Mesendoderm (in vitro differentiated cells): ENCODE measurements at regions not wholly inside any gene's neighbourhood (a gene's known extent, or its start where the extent isn't known, plus 50 kb on each side); places are given as distances from the start of the nearest gene placed in this dataset.

Experiments
- DNase-seq: peaks from one replicate; pipeline ENCODE4 v3.0.0; 2013
- H2AK5ac ChIP-seq: 2 replicates; pipeline ENCODE4 v1.6.1; 2013; ENCODE audit warnings: low read length, inconsistent platforms
- H2BK120ac ChIP-seq: 2 replicates; pipeline ENCODE4 v1.6.1; 2013; ENCODE audit warnings: low read depth, mild to moderate bottlenecking, low read length, moderate library complexity, mixed read lengths
- H2BK15ac ChIP-seq: replicated peaks from 2 replicates; pipeline ENCODE4 v1.6.1; 2013; ENCODE audit warnings: low read depth, mild to moderate bottlenecking, moderate library complexity
- H2BK5ac ChIP-seq: 2 replicates; pipeline ENCODE4 v1.6.1; 2013; ENCODE audit warnings: low read length, inconsistent platforms
- H3K18ac ChIP-seq: 2 replicates; pipeline ENCODE4 v1.6.1; 2013; ENCODE audit warnings: mild to moderate bottlenecking, low read length, mixed read lengths
- H3K23ac ChIP-seq: one replicate; pipeline ENCODE4 v1.6.1; 2013; ENCODE audit warnings: low read length
- H3K27ac ChIP-seq: 2 replicates; pipeline ENCODE4 v1.5.1; 2013; ENCODE audit warnings: low read depth, mild to moderate bottlenecking, inconsistent platforms, low read length, moderate library complexity
- H3K27me3 ChIP-seq: 2 replicates; pipeline ENCODE4 v1.6.1; 2013; ENCODE audit warnings: low read length, control low read depth, mild to moderate bottlenecking, inconsistent platforms; ENCODE audit not compliant: insufficient read depth, poor library complexity
- H3K36me3 ChIP-seq: 2 replicates; pipeline ENCODE4 v1.6.1; 2013; ENCODE audit warnings: low read length, inconsistent platforms; ENCODE audit not compliant: control insufficient read depth, insufficient read depth
- H3K4ac ChIP-seq: one replicate; pipeline ENCODE4 v1.6.1; 2013; ENCODE audit warnings: low read depth, mild to moderate bottlenecking, low read length, moderate library complexity
- H3K4me1 ChIP-seq: 2 replicates; pipeline ENCODE4 v1.6.1; 2013; ENCODE audit warnings: low read depth, low read length, inconsistent platforms; ENCODE audit not compliant: control insufficient read depth
- H3K4me2 ChIP-seq: 2 replicates; pipeline ENCODE4 v1.6.1; 2013; ENCODE audit warnings: low read length
- H3K4me3 ChIP-seq: 2 replicates; pipeline ENCODE4 v1.5.1; 2013; ENCODE audit warnings: mild to moderate bottlenecking, low read length
- H3K56ac ChIP-seq: one replicate; pipeline ENCODE4 v1.6.1; 2013; ENCODE audit warnings: low read length
- H3K79me1 ChIP-seq: 2 replicates; pipeline ENCODE4 v1.6.1; 2013; ENCODE audit warnings: low read length, inconsistent platforms
- H3K79me2 ChIP-seq: 2 replicates; pipeline ENCODE4 v1.6.1; 2013; ENCODE audit warnings: mild to moderate bottlenecking, low read length; ENCODE audit not compliant: control insufficient read depth, insufficient read depth
- H3K9ac ChIP-seq: 2 replicates; pipeline ENCODE4 v1.6.1; 2013; ENCODE audit warnings: low read length, inconsistent platforms
- H4K5ac ChIP-seq: one replicate; pipeline ENCODE4 v1.6.1; 2013; ENCODE audit warnings: low read length
- H4K8ac ChIP-seq: one replicate; pipeline ENCODE4 v1.6.1; 2013; ENCODE audit warnings: low read depth, mild to moderate bottlenecking, control low read depth, low read length, moderate library complexity
- WGBS: extraction: QIAGEN DNeasy Blood & Tissue Kit; methylation state at CpG from one replicate; pipeline ENCODE4 v1.1.7; 2013; ENCODE audit warnings: low lambda C conversion rate, missing lambda C conversion rate; ENCODE audit not compliant: insufficient coverage; ENCODE audit errors: extremely low coverage; 5-methylcytosine and 5-hydroxymethylcytosine counted together

- H3K4me2 ChIP-seq = no peak overlapping the region
- no peak overlapping the region for H2BK15ac ChIP-seq
- H3K27me3 ChIP-seq = no peaks in the 10 kb centered on the region
- H2BK120ac ChIP-seq = no peak overlapping the region
- H3K56ac ChIP-seq = no peak overlapping the region
- no peak overlapping the region for H3K27ac ChIP-seq
- peak; percentile 5 for DNase-seq
- no peak overlapping the region for H3K4ac ChIP-seq
- WGBS = no CpG with 5 or more reads among the region's 1 CpG
- no peak overlapping the region for H3K9ac ChIP-seq
- no peak overlapping the region for H3K18ac ChIP-seq
- H3K4me3 ChIP-seq = no peak overlapping the region
- no peak overlapping the region for H3K23ac ChIP-seq
- no peak overlapping the region for H4K8ac ChIP-seq
- H2BK5ac ChIP-seq = no peak overlapping the region
- no peaks in the 10 kb centered on the region for H3K36me3 ChIP-seq
- H3K79me1 ChIP-seq = no peaks in the 10 kb centered on the region
- peaks cover 3% of the 10 kb centered on the region for H3K4me1 ChIP-seq
- H3K79me2 ChIP-seq = no peaks in the 10 kb centered on the region
- no peak overlapping the region for H2AK5ac ChIP-seq
- H4K5ac ChIP-seq = no peak overlapping the region
Measured at GRCh38 chr2:37456479-37456878, 112.0 kb downstream of the QPCT start.

DNA sequence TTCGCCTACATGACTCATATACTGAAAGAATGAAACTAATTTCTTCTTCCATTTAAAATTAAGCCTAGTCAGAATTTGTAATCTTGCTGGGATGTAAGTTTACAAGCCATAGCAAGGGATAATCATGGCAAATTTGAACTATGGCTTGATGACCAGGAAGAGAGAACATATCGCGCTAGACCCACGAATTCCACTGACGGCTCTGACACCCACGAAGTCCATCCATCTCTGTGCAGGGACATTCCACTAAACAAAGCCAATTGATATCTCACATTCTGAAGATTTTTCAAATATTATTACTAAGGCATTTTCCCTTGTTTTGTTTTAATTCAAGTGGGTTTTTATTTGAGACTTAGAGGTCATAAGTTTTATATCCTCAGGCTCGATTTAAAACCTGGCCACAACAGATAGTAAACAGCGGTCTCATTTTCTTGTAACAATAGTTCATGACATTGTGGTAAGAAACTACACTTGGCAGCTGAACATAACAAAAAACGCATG is 113.0 kb downstream of the QPCT start:
- no peak for DNase-seq
- Histone ChIP-seq H4K5ac (no peak overlapping the region), H2BK120ac (no peak overlapping the region), H3K23ac (no peak overlapping the region), H3K36me3 (no peaks in the 10 kb centered on the region), H3K4me1 (peaks cover 3% of the 10 kb centered on the region), H2AK5ac (no peak overlapping the region), H3K4me3 (no peak overlapping the region), H3K79me1 (no peaks in the 10 kb centered on the region), H3K27me3 (no peaks in the 10 kb centered on the region), H3K4me2 (no peak overlapping the region), H3K4ac (no peak overlapping the region), H3K18ac (no peak overlapping the region), H2BK15ac (no peak overlapping the region), H3K79me2 (no peaks in the 10 kb centered on the region), H4K8ac (no peak overlapping the region), H3K27ac (no peak overlapping the region), H3K56ac (no peak overlapping the region), H2BK5ac (no peak overlapping the region), H3K9ac (no peak overlapping the region)
- no CpG with 5 or more reads among the region's 9 CpGs for WGBS

- no peak for DNase-seq
- no peak overlapping the region for H2BK120ac ChIP-seq
- no peak overlapping the region for H3K9ac ChIP-seq
- H3K27me3 ChIP-seq = no peaks in the 10 kb centered on the region
- no peak overlapping the region for H3K4ac ChIP-seq
- no peak overlapping the region for H2BK5ac ChIP-seq
- H4K8ac ChIP-seq = no peak overlapping the region
- peaks cover 3% of the 10 kb centered on the region for H3K4me1 ChIP-seq
- no peak overlapping the region for H3K23ac ChIP-seq
- H3K4me2 ChIP-seq = no peak overlapping the region
- H3K27ac ChIP-seq = no peak overlapping the region
- H2BK15ac ChIP-seq = no peak overlapping the region
- no peaks in the 10 kb centered on the region for H3K79me1 ChIP-seq
- no peak overlapping the region for H3K18ac ChIP-seq
- H3K79me2 ChIP-seq = no peaks in the 10 kb centered on the region
- H3K56ac ChIP-seq = no peak overlapping the region
- H2AK5ac ChIP-seq = no peak overlapping the region
- H3K4me3 ChIP-seq = no peak overlapping the region
- H3K36me3 ChIP-seq = no peaks in the 10 kb centered on the region
- no CpG with 5 or more reads among the region's 2 CpGs for WGBS
- H4K5ac ChIP-seq = no peak overlapping the region
Measured at GRCh38 chr2:37458133-37458532, 113.7 kb downstream of the QPCT start.

- no peaks in the 10 kb centered on the region for H3K79me1 ChIP-seq
- H3K36me3 ChIP-seq = no peaks in the 10 kb centered on the region
- H3K23ac ChIP-seq = no peak overlapping the region
- no CpG with 5 or more reads among the region's 3 CpGs for WGBS
- no peak overlapping the region for H3K4me2 ChIP-seq
- H2BK15ac ChIP-seq = no peak overlapping the region
- H3K4ac ChIP-seq = no peak overlapping the region
- H3K27me3 ChIP-seq = no peaks in the 10 kb centered on the region
- no peak overlapping the region for H3K9ac ChIP-seq
- H3K56ac ChIP-seq = no peak overlapping the region
- peak overlapping the region; percentile 64 for H3K18ac ChIP-seq
- H4K5ac ChIP-seq = no peak overlapping the region
- H2AK5ac ChIP-seq = no peak overlapping the region
- no peak for DNase-seq
- H3K4me3 ChIP-seq = no peak overlapping the region
- no peak overlapping the region for H2BK120ac ChIP-seq
- H3K4me1 ChIP-seq = peaks cover 3% of the 10 kb centered on the region
- H2BK5ac ChIP-seq = no peak overlapping the region
- no peak overlapping the region for H4K8ac ChIP-seq
- no peaks in the 10 kb centered on the region for H3K79me2 ChIP-seq
- H3K27ac ChIP-seq = no peak overlapping the region
Measured at GRCh38 chr2:37459095-37459981, 114.9 kb downstream of the QPCT start.

GRCh38 chr2:37460896-37461229 is 116.4 kb downstream of the QPCT start:
- Histone ChIP-seq H3K79me1 (no peaks in the 10 kb centered on the region), H3K4ac (no peak overlapping the region), H2BK5ac (no peak overlapping the region), H3K27ac (no peak overlapping the region), H2AK5ac (no peak overlapping the region), H3K36me3 (no peaks in the 10 kb centered on the region), H3K56ac (no peak overlapping the region), H3K9ac (no peak overlapping the region), H3K4me1 (peaks cover 3% of the 10 kb centered on the region), H3K18ac (no peak overlapping the region), H4K5ac (no peak overlapping the region), H4K8ac (no peak overlapping the region), H3K27me3 (no peaks in the 10 kb centered on the region), H3K4me3 (no peak overlapping the region), H2BK120ac (no peak overlapping the region), H2BK15ac (no peak overlapping the region), H3K79me2 (no peaks in the 10 kb centered on the region), H3K4me2 (no peak overlapping the region), H3K23ac (no peak overlapping the region)
- no peak for DNase-seq
- no CpG with 5 or more reads among the region's 2 CpGs for WGBS

- Histone ChIP-seq H3K27me3 (no peaks in the 10 kb centered on the region), H3K4me1 (peaks cover 3% of the 10 kb centered on the region), H2AK5ac (no peak overlapping the region), H3K4ac (no peak overlapping the region), H4K8ac (no peak overlapping the region), H3K4me3 (no peak overlapping the region), H3K36me3 (no peaks in the 10 kb centered on the region), H3K23ac (no peak overlapping the region), H3K4me2 (no peak overlapping the region), H3K79me2 (no peaks in the 10 kb centered on the region), H2BK120ac (no peak overlapping the region), H3K18ac (no peak overlapping the region), H4K5ac (no peak overlapping the region), H3K27ac (no peak overlapping the region), H3K9ac (no peak overlapping the region), H3K79me1 (no peaks in the 10 kb centered on the region), H2BK5ac (no peak overlapping the region), H3K56ac (no peak overlapping the region), H2BK15ac (no peak overlapping the region)
- no CpG with 5 or more reads among the region's 2 CpGs for WGBS
- DNase-seq = peak; percentile 33
Measured at GRCh38 chr2:37464067-37464466, 119.6 kb downstream of the QPCT start.
